HG02623 (cell line): ENCODE measurements at regions not wholly inside any gene's neighbourhood (a gene's known extent, or its start where the extent isn't known, plus 50 kb on each side); places are given as distances from the start of the nearest gene placed in this dataset.
"Not testable (repeated sequence)": the region's sequence is repeated elsewhere in the genome, so short reads cannot be mapped to it uniquely, and the experiment has no call there.

Experiments
- ATAC-seq: cut with Tn5 transposase; IDR thresholded peaks from one replicate; pipeline ENCODE4 v1.9.1; 2021; ENCODE audit warnings: moderate library complexity; ENCODE audit not compliant: unreplicated experiment

GRCh38 chr22:22697377-22698117, 53.1 kb downstream of the GGTLC2 start:
- no peak for ATAC-seq

GRCh38 chr22:22698263-22698750, 53.9 kb downstream of the GGTLC2 start:
- ATAC-seq = no peak

- ATAC-seq = no peak
These were observed 56.2 kb downstream of the GGTLC2 start for GRCh38 chr22:22700631-22701030.

GRCh38 chr22:22701557-22701956, 57.1 kb downstream of the GGTLC2 start:
- ATAC-seq = not testable (repeated sequence)

- ATAC-seq = no peak
These were observed 58.1 kb downstream of the GGTLC2 start for GRCh38 chr22:22702237-22703202.

- ATAC-seq = no peak
These were observed 58.8 kb downstream of the GGTLC2 start for GRCh38 chr22:22703203-22703570.

GRCh38 chr22:22703715-22704114, 59.3 kb downstream of the GGTLC2 start:
- ATAC-seq = no peak

GRCh38 chr22:22704156-22704946, 59.9 kb downstream of the GGTLC2 start:
- no peak for ATAC-seq

GRCh38 chr22:22705328-22706100, 61.1 kb downstream of the GGTLC2 start:
- no peak for ATAC-seq

- no peak for ATAC-seq
These were observed 62.0 kb downstream of the GGTLC2 start for GRCh38 chr22:22706253-22706915.

GRCh38 chr22:22709719-22710445, 65.5 kb downstream of the GGTLC2 start:
- ATAC-seq = no peak

- no peak for ATAC-seq
These were observed 66.5 kb downstream of the GGTLC2 start for GRCh38 chr22:22710719-22711531.

- ATAC-seq = no peak
These were observed 67.1 kb downstream of the GGTLC2 start for GRCh38 chr22:22711532-22711913.

- ATAC-seq = no peak
These were observed 67.8 kb downstream of the GGTLC2 start for GRCh38 chr22:22712092-22712658.

- ATAC-seq = no peak
These were observed 68.4 kb downstream of the GGTLC2 start for GRCh38 chr22:22712666-22713365.

GRCh38 chr22:22713416-22713815, 69.0 kb downstream of the GGTLC2 start:
- no peak for ATAC-seq

GRCh38 chr22:22714600-22715335, 70.4 kb downstream of the GGTLC2 start:
- no peak for ATAC-seq
